Endothelial cell of umbilical vein (primary cell): ENCODE measurements at regions not wholly inside any gene's neighbourhood (a gene's known extent, or its start where the extent isn't known, plus 50 kb on each side); places are given as distances from the start of the nearest gene placed in this dataset.

ENCODE experiments used
- EZH2 ChIP-seq: IDR thresholded peaks from 2 replicates; pipeline ENCODE4 v1.6.1; 2012; ENCODE audit warnings: borderline replicate concordance, low read depth, mild to moderate bottlenecking, moderate library complexity, low read length, inconsistent platforms; ENCODE audit not compliant: severe bottlenecking
- JUN ChIP-seq: IDR thresholded peaks from 2 replicates; pipeline ENCODE4 v1.6.1; 2011; ENCODE audit warnings: borderline replicate concordance, low read depth; ENCODE audit not compliant: insufficient read length, insufficient read depth
- MAX ChIP-seq: IDR thresholded peaks from 2 replicates; pipeline ENCODE4 v1.6.1; 2011; ENCODE audit not compliant: insufficient read depth, insufficient read length
- POLR2A ChIP-seq: IDR thresholded peaks from 2 replicates; pipeline ENCODE4 v1.6.1; 2012; ENCODE audit warnings: low read depth, mild to moderate bottlenecking, control low read depth, low read length
- POLR2AphosphoS5 ChIP-seq: IDR thresholded peaks from 2 replicates; pipeline ENCODE4 v1.6.1; 2012; ENCODE audit warnings: low read depth, mild to moderate bottlenecking, control low read depth, low read length, moderate library complexity; ENCODE audit not compliant: insufficient read depth
- TF ChIP-seq, protein P1 (sequence below), 2 donors: IDR thresholded peaks; 1 replicate in 1 of 2; 2 replicates in 1 of 2; pipeline ENCODE4 v1.5.1; 2011; ENCODE audit warnings: low read length in 2 of 2, mild to moderate bottlenecking in 2 of 2, moderate library complexity in 2 of 2, control low read depth in 1 of 2, inconsistent platforms in 1 of 2, low read depth in 1 of 2; ENCODE audit not compliant: insufficient read depth in 1 of 2; ENCODE audit errors: extremely low read depth in 1 of 2

GRCh38 chr15:95741830-95742229 is 588.7 kb upstream of the NR2F2 start:
- TF ChIP-seq POLR2A (no peak), JUN (no peak), MAX (no peak), POLR2AphosphoS5 (no peak), EZH2 (no peak)
- TF ChIP-seq, protein P1, sequence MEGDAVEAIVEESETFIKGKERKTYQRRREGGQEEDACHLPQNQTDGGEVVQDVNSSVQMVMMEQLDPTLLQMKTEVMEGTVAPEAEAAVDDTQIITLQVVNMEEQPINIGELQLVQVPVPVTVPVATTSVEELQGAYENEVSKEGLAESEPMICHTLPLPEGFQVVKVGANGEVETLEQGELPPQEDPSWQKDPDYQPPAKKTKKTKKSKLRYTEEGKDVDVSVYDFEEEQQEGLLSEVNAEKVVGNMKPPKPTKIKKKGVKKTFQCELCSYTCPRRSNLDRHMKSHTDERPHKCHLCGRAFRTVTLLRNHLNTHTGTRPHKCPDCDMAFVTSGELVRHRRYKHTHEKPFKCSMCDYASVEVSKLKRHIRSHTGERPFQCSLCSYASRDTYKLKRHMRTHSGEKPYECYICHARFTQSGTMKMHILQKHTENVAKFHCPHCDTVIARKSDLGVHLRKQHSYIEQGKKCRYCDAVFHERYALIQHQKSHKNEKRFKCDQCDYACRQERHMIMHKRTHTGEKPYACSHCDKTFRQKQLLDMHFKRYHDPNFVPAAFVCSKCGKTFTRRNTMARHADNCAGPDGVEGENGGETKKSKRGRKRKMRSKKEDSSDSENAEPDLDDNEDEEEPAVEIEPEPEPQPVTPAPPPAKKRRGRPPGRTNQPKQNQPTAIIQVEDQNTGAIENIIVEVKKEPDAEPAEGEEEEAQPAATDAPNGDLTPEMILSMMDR (IDR thresholded peaks at IDR 0.05; ENCODE audit: extremely low read depth in 1 of 2, insufficient read depth in 1 of 2, low read depth in 1 of 2, low read length in 2 of 2), result no peak
